WTC11 (cell line): ENCODE measurements at regions not wholly inside any gene's neighbourhood (a gene's known extent, or its start where the extent isn't known, plus 50 kb on each side); places are given as distances from the start of the nearest gene placed in this dataset.

Source experiments
- ATAC-seq: fragments of 200-7000 bp; cut with Tn5 transposase; 2 replicates; pipeline ENCODE4 v1.10.0; 2021; ENCODE audit warnings: mild to moderate bottlenecking, moderate library complexity
- CTCF ChIA-PET: fragments of 300-600 bp; sonication (Branson Sonifier 250); formaldehyde crosslinking; loops from one replicate; lab custom pipeline; 2021; ENCODE audit warnings: antibody characterized with exemption; lab: Charles Lee
- POLR2A ChIA-PET: fragments of 350-600 bp; sonication (Branson Sonifier 250); formaldehyde crosslinking; loops from one replicate; lab custom pipeline; 2021; ENCODE audit warnings: antibody characterized with exemption; lab: Charles Lee
- DNase-seq: peaks from one replicate; pipeline ENCODE4 v3.0.0; 2021; ENCODE audit warnings: low spot score
- H3K27ac Mint-ChIP-seq: 2 replicates; pipeline ENCODE4 v1.8.0; 2021; ENCODE audit warnings: mixed read lengths
- H3K27me3 Mint-ChIP-seq: 2 replicates; pipeline ENCODE4 v1.8.0; 2021; ENCODE audit warnings: low read depth, mild to moderate bottlenecking, moderate library complexity, mixed read lengths
- H3K36me3 Mint-ChIP-seq: 2 replicates; pipeline ENCODE4 v1.8.0; 2021; ENCODE audit warnings: mixed read lengths
- H3K4me1 Mint-ChIP-seq: 2 replicates; pipeline ENCODE4 v1.8.0; 2022; ENCODE audit warnings: mixed read lengths
- H3K4me3 Mint-ChIP-seq: 2 replicates; pipeline ENCODE4 v1.8.0; 2021; ENCODE audit warnings: mild to moderate bottlenecking, moderate library complexity, mixed read lengths
- H3K9me3 Mint-ChIP-seq: 2 replicates; pipeline ENCODE4 v1.8.0; 2021; ENCODE audit warnings: mixed read lengths
- AFF4 ChIP-seq: sonication (generic); formaldehyde crosslinking; IDR thresholded peaks from 2 replicates; pipeline ENCODE4 v1.8.1; 2023; ENCODE audit warnings: mild to moderate bottlenecking, missing genetic modification reagents, borderline replicate concordance
- ATF3 ChIP-seq: sonication (generic); formaldehyde crosslinking; conservative IDR thresholded peaks from 2 replicates; pipeline ENCODE4 v1.8.1; 2022; ENCODE audit warnings: mild to moderate bottlenecking, missing genetic modification reagents
- FOXJ3 ChIP-seq: sonication (generic); formaldehyde crosslinking; IDR thresholded peaks from 2 replicates; pipeline ENCODE4 v1.9.0; 2021; ENCODE audit warnings: missing genetic modification reagents, mild to moderate bottlenecking, borderline replicate concordance
- FOXK1 ChIP-seq: sonication (generic); formaldehyde crosslinking; IDR thresholded peaks from 2 replicates; pipeline ENCODE4 v1.8.0; 2022; ENCODE audit warnings: mild to moderate bottlenecking, moderate library complexity, missing genetic modification reagents
- FOXP1 ChIP-seq: sonication (generic); formaldehyde crosslinking; IDR thresholded peaks from 2 replicates; pipeline ENCODE4 v1.8.0; 2022; ENCODE audit warnings: missing genetic modification reagents, mild to moderate bottlenecking, moderate library complexity, borderline replicate concordance
- GRHL2 ChIP-seq: fragments of 250-450 bp; sonication (Bioruptor Pico); IDR thresholded peaks from 2 replicates; pipeline ENCODE4 v1.8.0; 2022; ENCODE audit warnings: mild to moderate bottlenecking, moderate library complexity; ENCODE audit not compliant: insufficient replicate concordance, severe bottlenecking
- HMGA2 ChIP-seq: fragments of 250-450 bp; sonication (Bioruptor Pico); IDR thresholded peaks from 2 replicates; pipeline ENCODE4 v1.4.0; 2021; ENCODE audit warnings: mild to moderate bottlenecking, moderate library complexity
- MLX ChIP-seq: sonication (generic); formaldehyde crosslinking; IDR thresholded peaks from 2 replicates; pipeline ENCODE4 v1.8.1; 2023; ENCODE audit warnings: mild to moderate bottlenecking, missing genetic modification reagents, moderate library complexity
- MXD4 ChIP-seq: fragments of 250-450 bp; sonication (Bioruptor Pico); IDR thresholded peaks from 2 replicates; pipeline ENCODE4 v1.8.0; 2021; ENCODE audit warnings: mild to moderate bottlenecking, moderate library complexity, borderline replicate concordance
- NR1H2 ChIP-seq: sonication (generic); formaldehyde crosslinking; IDR thresholded peaks from 2 replicates; pipeline ENCODE4 v1.9.0; 2021; ENCODE audit warnings: mild to moderate bottlenecking, moderate library complexity, missing genetic modification reagents
- PRDM15 ChIP-seq: sonication (generic); formaldehyde crosslinking; IDR thresholded peaks from 2 replicates; pipeline ENCODE4 v1.8.0; 2022; ENCODE audit warnings: missing genetic modification reagents
- SMAD3 ChIP-seq: sonication (generic); formaldehyde crosslinking; IDR thresholded peaks from 2 replicates; pipeline ENCODE4 v1.8.0; 2022; ENCODE audit warnings: missing genetic modification reagents, mild to moderate bottlenecking, borderline replicate concordance
- TEAD4 ChIP-seq: sonication (generic); formaldehyde crosslinking; IDR thresholded peaks from 2 replicates; pipeline ENCODE4 v1.8.0; 2022; ENCODE audit warnings: mild to moderate bottlenecking, missing genetic modification reagents
- ZNF219 ChIP-seq: sonication (generic); formaldehyde crosslinking; IDR thresholded peaks from 2 replicates; pipeline ENCODE4 v1.8.0; 2023; ENCODE audit warnings: missing genetic modification reagents, mild to moderate bottlenecking, borderline replicate concordance
- ZNF281 ChIP-seq: sonication (generic); formaldehyde crosslinking; IDR thresholded peaks from 2 replicates; pipeline ENCODE4 v1.8.0; 2023; ENCODE audit warnings: mild to moderate bottlenecking, missing genetic modification reagents
- ZNF532 ChIP-seq: fragments of 250-450 bp; sonication (Bioruptor Pico); IDR thresholded peaks from 2 replicates; pipeline ENCODE4 v1.9.0; 2021; ENCODE audit warnings: mild to moderate bottlenecking, borderline replicate concordance

GRCh38 chr1:81044708-81045107, 756.0 kb upstream of the ADGRL2 start:
- Mint-ChIP-seq H3K36me3 (no peaks in the 10 kb centered on the region), H3K27me3 (no peaks in the 10 kb centered on the region), H3K27ac (peak overlapping the region; percentile 51; the same call in 1 of the 2 replicates), H3K4me1 (peaks cover 16% of the 10 kb centered on the region), H3K9me3 (peaks cover under 1% of the 10 kb centered on the region; the same call in 1 of the 2 replicates), H3K4me3 (no peak overlapping the region)
- TF ChIP-seq ZNF532 (no peak), SMAD3 (no peak), MLX (CRISPR knock-in tag) (no peak)
- ATAC-seq, result peak; percentile 51
- ChIA-PET CTCF (no interaction called here), POLR2A (interaction anchor here (0.6 kb wide), 1 partner anchor 17 kb away, joined by 3 read pairs; no protein-coding TSS in a partner anchor)
- no peak for DNase-seq

GRCh38 chr1:81042225-81042624, 758.5 kb upstream of the ADGRL2 start:
- CTCF ChIA-PET, result no interaction called here
- Mint-ChIP-seq H3K27ac (no peak overlapping the region), H3K9me3 (peaks cover 6% of the 10 kb centered on the region), H3K4me3 (no peak overlapping the region), H3K36me3 (no peaks in the 10 kb centered on the region; the same call in 1 of the 2 replicates), H3K27me3 (no peaks in the 10 kb centered on the region), H3K4me1 (peaks cover 16% of the 10 kb centered on the region)
- POLR2A ChIA-PET, result no interaction called here
- no peak for DNase-seq
- TF ChIP-seq ZNF281, result no peak
- TF ChIP-seq ZNF219 (CRISPR knock-in tag), result no peak
- TF ChIP-seq FOXJ3 (CRISPR knock-in tag), result no peak
- no peak for TF ChIP-seq NR1H2 (CRISPR knock-in tag)
- ATAC-seq, result no peak

- Mint-ChIP-seq H3K27ac (no peak overlapping the region), H3K9me3 (peaks cover 13% of the 10 kb centered on the region), H3K4me3 (no peak overlapping the region), H3K27me3 (peaks cover 3% of the 10 kb centered on the region; the same call in 1 of the 2 replicates), H3K4me1 (no peaks in the 10 kb centered on the region), H3K36me3 (peaks cover 4% of the 10 kb centered on the region)
- DNase-seq (no peak), ATAC-seq (no peak)
- ChIA-PET POLR2A (no interaction called here), CTCF (no interaction called here)
- no peak for TF ChIP-seq ZNF219 (CRISPR knock-in tag)
- TF ChIP-seq GRHL2, result no peak
- TF ChIP-seq FOXK1, result no peak
- TF ChIP-seq ATF3 (CRISPR knock-in tag), result no peak
- TF ChIP-seq FOXP1 (CRISPR knock-in tag), result no peak
- no peak for TF ChIP-seq PRDM15 (CRISPR knock-in tag)
- TF ChIP-seq TEAD4, result no peak
- TF ChIP-seq HMGA2 (CRISPR knock-in tag), result no peak
- no peak for TF ChIP-seq AFF4 (CRISPR knock-in tag)
- TF ChIP-seq MXD4 (CRISPR knock-in tag), result no peak
Observed at GRCh38 chr1:81034291-81034690, 766.4 kb upstream of the ADGRL2 start.
